NCI-H1930 (cell line): ENCODE measurements at regions not wholly inside any gene's neighbourhood (a gene's known extent, or its start where the extent isn't known, plus 50 kb on each side); places are given as distances from the start of the nearest gene placed in this dataset.

Experiments used
- DNase-seq, 2 experiments: peaks; one replicate each; lab custom pipeline; 2025; lab: John Stamatoyannopoulos, UW

- no peak for DNase-seq
Observed at GRCh38 chr3:164250923-164251322, 827.4 kb downstream of the SI start.

DNA sequence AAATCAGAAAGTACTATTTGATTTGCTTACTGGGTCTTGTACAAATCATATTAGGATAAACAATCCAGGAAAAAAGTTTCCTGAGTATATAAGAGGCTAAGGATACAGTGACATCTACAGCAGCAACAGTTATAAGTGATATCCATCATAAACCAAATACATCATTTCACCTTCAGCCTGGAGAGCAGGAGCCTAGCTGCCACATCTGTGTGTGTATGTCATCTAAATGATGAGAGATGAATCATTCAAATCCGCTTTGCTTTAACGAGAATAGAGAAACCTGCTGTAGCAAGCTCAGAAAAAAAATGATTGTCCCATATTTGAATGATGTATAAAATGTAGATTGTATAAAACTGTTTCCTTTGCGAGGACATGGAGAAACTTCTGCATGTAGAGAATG lies 841.4 kb downstream of the SI start:
- no peak for DNase-seq

- DNase-seq, result no peak
Observed at GRCh38 chr3:164235289-164236028, 842.8 kb downstream of the SI start.

- no peak for DNase-seq
Observed at GRCh38 chr3:164233951-164234350, 844.3 kb downstream of the SI start.

DNA sequence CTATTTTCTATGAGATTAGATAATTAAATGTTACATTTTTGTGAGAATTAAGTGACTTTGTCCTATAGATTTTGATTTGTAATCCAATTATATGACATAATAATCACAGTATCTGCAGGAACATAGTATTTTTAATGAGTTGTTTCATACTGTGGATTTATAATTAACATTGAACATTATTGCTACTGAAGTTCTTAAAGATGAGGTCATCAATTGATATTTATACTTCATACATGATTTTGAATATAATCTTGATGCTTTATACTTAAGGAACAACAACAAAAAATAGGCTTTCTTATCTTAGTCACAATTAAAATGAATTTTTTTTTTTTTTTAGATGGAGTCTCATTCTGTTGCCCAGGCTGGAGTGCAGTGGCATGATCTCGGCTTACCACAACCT lies 846.6 kb downstream of the SI start:
- DNase-seq, result no peak

GRCh38 chr3:164230385-164231094 lies 847.8 kb downstream of the SI start:
- no peak for DNase-seq

GRCh38 chr3:164224126-164224525 lies 854.2 kb downstream of the SI start:
- no peak for DNase-seq

DNA sequence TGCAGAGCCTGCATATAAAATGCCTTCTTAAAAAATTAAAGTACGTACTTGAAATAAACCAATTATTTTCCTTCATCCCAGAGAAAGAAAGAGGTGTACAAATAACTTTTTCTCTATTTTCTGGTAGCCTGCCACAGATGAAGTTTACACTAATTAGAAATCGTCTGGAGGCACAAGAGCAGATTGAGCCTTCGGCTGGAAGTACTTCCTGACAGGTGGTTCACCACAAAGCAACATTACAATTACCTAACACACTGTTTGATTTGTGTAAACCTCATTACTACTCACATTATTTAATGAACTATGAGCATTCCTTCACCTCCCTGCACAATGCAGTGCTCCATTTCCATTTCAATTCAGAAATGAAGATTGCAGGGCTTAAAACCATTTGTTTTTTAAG lies 856.1 kb downstream of the SI start:
- DNase-seq, result peak in 1 of 2 experiments; percentile 7

- no peak for DNase-seq
Observed at GRCh38 chr3:164221297-164221696, 857.0 kb downstream of the SI start.

DNA sequence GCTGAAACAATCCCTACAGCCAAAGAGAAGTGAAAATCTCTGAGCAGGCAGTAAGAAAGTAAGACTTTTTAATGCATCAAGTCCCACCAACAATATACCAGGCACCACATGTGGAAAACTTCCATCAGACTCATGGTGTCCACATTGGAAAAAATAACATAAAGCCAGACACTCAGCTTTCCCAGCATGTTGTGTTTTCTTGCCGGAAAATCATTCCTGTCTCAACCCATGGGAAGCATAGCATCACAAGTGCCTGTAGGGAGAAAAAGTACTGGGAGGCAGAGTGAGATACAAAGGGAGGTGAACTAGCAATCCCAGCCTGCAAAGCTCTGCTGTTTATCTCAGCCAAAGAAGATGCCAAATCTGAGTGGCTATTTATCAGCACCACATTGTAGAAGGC lies 868.9 kb downstream of the SI start:
- DNase-seq, result no peak

DNA sequence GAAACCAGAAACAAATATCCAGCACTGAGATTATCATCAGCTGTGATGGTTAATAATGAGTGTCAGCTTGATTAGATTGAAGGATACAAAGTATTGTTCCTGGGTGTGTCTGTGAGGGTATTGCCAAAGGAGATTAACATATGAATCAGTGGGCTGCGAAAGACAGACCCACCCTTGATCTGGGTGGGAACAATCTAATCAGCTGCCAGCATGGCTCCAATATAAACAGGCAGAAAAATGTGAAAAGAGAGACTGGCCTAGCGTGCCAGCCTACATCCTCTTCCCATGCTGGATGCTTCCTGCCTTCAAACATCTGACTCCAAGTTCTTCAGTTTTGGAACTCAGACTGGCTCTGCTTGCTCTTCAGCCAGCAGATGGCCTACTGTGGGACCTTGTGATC lies 869.5 kb downstream of the SI start:
- no peak for DNase-seq

DNA sequence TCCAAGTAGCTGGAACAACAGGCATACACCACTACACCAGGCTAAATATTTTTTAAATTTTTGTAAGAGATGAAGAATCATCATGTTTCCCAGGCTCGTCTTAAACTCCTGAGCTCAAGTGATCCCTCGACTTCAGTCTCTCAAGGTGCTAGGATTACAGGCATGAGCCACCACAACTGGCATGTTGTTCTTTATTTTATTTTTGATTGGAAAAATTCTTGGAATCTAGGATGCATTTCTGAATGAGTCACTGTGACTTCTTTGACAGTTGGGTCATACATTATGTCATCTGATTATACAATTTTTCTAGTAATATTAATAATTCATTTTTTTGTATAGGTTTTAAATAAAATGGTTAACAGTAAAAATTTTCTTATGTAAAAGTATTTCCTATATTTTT lies 870.2 kb downstream of the SI start:
- no peak for DNase-seq

- DNase-seq, result no peak
Observed at GRCh38 chr3:164200053-164200823, 878.1 kb downstream of the SI start.

DNA sequence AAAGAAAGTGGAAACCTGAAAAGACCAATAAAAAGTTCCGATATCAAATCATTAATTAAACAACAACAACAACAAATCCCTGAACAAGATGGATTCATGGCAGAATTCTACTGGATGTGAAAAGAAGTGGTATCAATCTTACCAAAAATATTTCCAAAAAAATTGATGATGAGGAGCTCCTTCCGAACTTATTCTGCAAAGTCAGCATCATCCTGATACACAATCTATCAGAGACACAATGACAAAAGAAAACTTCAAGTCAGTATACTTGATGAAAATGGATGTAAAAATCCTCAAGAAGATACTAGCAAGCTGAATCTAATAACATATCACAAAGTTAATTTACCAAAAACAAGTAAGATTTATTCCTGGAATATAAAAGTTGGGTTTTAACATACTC lies 881.8 kb downstream of the SI start:
- DNase-seq, result no peak

DNA sequence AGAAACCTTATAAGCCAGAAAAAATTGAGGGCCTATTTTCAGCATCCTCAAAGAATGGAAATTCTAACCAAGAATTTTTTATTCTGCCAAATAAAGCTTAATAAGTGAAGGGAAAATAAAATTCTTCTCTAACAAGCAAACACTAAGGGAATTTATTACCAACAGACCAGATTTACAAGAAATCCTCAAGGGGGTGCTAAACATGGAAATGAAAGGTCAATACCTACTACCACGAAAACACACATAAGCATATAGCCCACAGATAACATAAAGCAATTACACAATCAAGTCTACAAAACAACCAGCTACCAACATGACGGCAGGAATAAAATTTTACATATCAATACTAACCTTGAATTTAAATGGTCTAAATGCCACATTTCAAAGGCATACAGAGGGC lies 883.5 kb downstream of the SI start:
- DNase-seq, result no peak

- DNase-seq, result no peak
Observed at GRCh38 chr3:164192974-164193373, 885.3 kb downstream of the SI start.

GRCh38 chr3:164190566-164190965 lies 887.7 kb downstream of the SI start:
- DNase-seq, result no peak

GRCh38 chr3:164186095-164186494 lies 892.2 kb downstream of the SI start:
- no peak for DNase-seq

GRCh38 chr3:164179110-164179774 lies 899.1 kb downstream of the SI start:
- no peak for DNase-seq

DNA sequence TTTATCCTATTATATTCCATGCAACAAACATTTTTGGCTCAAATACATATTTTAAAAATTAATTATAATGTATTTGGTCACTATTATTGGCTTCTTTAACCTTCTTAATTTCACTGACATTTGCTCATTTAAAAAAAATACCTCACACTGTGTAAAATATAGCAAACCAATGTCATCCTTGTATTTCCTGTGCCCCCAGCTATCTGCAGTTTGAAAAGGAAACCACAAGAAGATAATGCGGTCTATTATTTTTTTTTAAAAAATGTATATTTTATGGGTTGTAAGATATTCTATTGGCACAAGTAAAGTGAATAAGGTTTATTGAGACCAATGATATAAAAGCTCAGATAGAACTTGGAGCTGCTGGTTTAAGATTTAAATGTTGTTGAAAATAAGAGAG lies 904.2 kb downstream of the SI start:
- DNase-seq, result no peak

DNA sequence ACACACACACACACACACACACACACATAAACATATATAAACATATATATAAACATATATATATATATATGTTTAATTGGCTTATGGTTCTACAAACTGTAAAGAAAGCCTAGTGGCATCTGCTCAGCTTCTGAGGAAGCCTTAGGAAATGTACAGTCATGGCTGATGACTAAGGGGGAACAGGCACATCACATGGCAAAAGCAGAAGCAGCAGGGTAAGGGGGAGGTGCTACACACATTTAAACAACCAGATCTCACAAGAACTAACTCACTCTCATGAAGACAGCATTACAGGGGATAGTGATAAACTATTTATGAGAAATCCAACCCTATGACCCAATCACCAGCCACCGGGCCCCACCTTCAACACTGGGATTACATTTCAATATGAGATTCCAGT lies 922.9 kb downstream of the SI start:
- DNase-seq, result no peak

DNA sequence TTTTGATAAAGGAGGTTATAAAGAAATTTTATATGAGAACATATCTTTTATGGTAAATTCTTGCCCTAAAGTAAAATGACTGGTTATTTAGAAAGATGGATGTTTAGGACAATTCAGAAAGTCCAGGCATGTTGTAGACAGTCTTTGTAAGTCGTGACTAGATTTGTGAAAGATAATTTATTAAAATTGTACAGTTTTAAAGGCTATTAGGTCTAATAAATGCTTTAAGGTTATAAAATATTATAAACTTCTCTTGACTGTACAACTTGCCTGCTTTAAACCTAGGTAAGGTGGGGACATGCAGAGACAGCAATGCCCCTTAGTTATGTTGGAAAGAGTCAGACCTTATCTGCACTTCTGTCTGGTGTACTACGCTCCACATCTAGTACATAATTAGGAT lies 933.5 kb downstream of the SI start:
- no peak for DNase-seq

DNA sequence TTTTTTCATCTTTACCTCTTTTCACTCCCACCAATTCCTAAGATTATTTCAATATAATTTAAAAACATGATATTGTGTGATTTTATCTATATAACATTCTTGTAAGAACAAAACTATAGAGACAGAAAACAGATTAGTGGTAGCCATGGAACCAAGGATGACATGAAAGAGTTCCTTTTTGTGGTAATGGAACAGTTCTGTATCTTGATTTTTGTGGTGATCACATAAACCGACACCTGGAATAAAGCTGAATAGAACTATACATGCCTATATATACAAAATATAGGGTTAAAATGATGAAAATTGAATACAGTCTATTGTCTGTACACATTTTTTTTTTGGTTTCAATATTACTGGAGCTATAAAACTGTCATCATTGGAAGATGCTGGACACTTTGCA lies 945.4 kb downstream of the SI start:
- DNase-seq, result no peak
